ENCODE measurements at regions not wholly inside any gene's neighbourhood (a gene's known extent, or its start where the extent isn't known, plus 50 kb on each side); places are given as distances from the start of the nearest gene placed in this dataset.
"Not testable (repeated sequence)": the region's sequence is repeated elsewhere in the genome, so short reads cannot be mapped to it uniquely, and the experiment has no call there.

GRCh38 chr2:39968037-39968436, 189.0 kb upstream of the THUMPD2 start:
- no peak for TF ChIP-seq CTCF (IDR thresholded peaks at IDR 0.05)
- Histone ChIP-seq H3K27me3 (no peaks in the 10 kb centered on the region), H3K27ac (no peak overlapping the region), H3K4me1 (no peaks in the 10 kb centered on the region), H3K9me3 (peaks cover 0 to 20% (median 10%) of the 10 kb centered on the region in 11 donors), H3K36me3 (no peaks in the 10 kb centered on the region), H3K4me3 (no peak overlapping the region)
- no peak for ATAC-seq
- DNase-seq, result no peak
- intact Hi-C loops (cut with DNase I), result no loop called here
- 76 to 89% methylated on average over 1 of the region's 1 CpG for WGBS, 2 donors

GRCh38 chr2:39960681-39961080, 181.6 kb upstream of the THUMPD2 start:
- H3K4me1 ChIP-seq; H3K4me3 ChIP-seq; H3K27me3 ChIP-seq; DNase-seq; H3K36me3 ChIP-seq; H3K27ac ChIP-seq; H3K9me3 ChIP-seq; ATAC-seq; intact Hi-C loops (cut with DNase I): not testable (repeated sequence)
- 73 to 77% methylated on average over 7 of the region's 7 CpGs for WGBS, 2 donors

GRCh38 chr2:39954346-39954745, 175.3 kb upstream of the THUMPD2 start:
- no peak overlapping the region for H3K27ac ChIP-seq
- TF ChIP-seq CTCF (IDR thresholded peaks at IDR 0.05), result no peak
- no peak overlapping the region for H3K4me3 ChIP-seq
- no peaks in the 10 kb centered on the region for H3K27me3 ChIP-seq
- DNase-seq, result no peak
- intact Hi-C loops (cut with DNase I), result no loop called here
- H3K4me1 ChIP-seq, result no peaks in the 10 kb centered on the region
- ATAC-seq, result no peak
- H3K36me3 ChIP-seq, result no peaks in the 10 kb centered on the region
- H3K9me3 ChIP-seq, result no peaks in the 10 kb centered on the region

GRCh38 chr2:39949131-39949530, 170.1 kb upstream of the THUMPD2 start:
- Histone ChIP-seq H3K9me3 (no peaks in the 10 kb centered on the region), H3K36me3 (no peaks in the 10 kb centered on the region), H3K27ac (no peak overlapping the region), H3K4me3 (no peak overlapping the region), H3K4me1 (no peaks in the 10 kb centered on the region), H3K27me3 (no peaks in the 10 kb centered on the region)
- WGBS, 2 donors, result 86 to 88% methylated on average over 1 of the region's 1 CpG
- no peak for TF ChIP-seq CTCF (IDR thresholded peaks at IDR 0.05)
- ATAC-seq (no peak), DNase-seq (no peak)
- intact Hi-C loops (cut with DNase I), result no loop called here

GRCh38 chr2:39948016-39948719, 169.1 kb upstream of the THUMPD2 start:
- Histone ChIP-seq H3K27me3 (no peaks in the 10 kb centered on the region), H3K9me3 (no peaks in the 10 kb centered on the region), H3K36me3 (no peaks in the 10 kb centered on the region), H3K4me1 (no peaks in the 10 kb centered on the region), H3K27ac (no peak overlapping the region), H3K4me3 (no peak overlapping the region)
- ATAC-seq (no peak), DNase-seq (no peak)
- TF ChIP-seq CTCF (IDR thresholded peaks at IDR 0.05), result no peak
- intact Hi-C loops (cut with DNase I), result no loop called here
- 76 to 86% methylated on average over 1 of the region's 1 CpG for WGBS, 2 donors
